Myocyte (in vitro differentiated cells): ENCODE measurements at regions not wholly inside any gene's neighbourhood (a gene's known extent, or its start where the extent isn't known, plus 50 kb on each side); places are given as distances from the start of the nearest gene placed in this dataset.
A peak's percentile ranks its signal among the peaks of the same experiment; 100 is the strongest.

Source experiments
- DNase-seq: peaks from one replicate; pipeline ENCODE4 v3.0.0-alpha.2; 2012; ENCODE audit warnings: low read depth

- no peak for DNase-seq
Observed at GRCh38 chr1:186557147-186557777, 96.3 kb upstream of the PDC start.

- DNase-seq, result no peak
Observed at GRCh38 chr1:186550832-186551231, 89.9 kb upstream of the PDC start.

- no peak for DNase-seq
Observed at GRCh38 chr1:186541003-186541402, 80.1 kb upstream of the PDC start.

DNA sequence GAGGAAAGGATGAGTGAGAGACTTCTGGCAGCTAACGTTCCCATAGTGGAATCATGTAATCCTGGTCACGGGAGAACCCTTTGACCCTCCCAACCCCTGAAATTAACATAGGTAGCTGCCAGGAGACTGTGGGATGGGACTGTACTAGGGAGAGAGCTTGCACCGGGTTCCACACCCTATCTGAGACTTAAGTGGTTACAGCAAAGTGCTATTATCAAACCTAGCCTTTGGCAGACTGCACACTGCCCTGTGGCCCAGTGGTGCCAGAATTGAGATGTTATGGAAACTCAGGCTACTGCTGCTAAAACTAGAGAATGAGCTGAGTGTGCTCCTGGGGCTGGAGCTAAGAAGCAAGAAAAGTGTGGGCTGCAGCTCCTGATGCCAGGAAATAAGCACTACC lies 79.6 kb upstream of the PDC start:
- DNase-seq, result no peak

- no peak for DNase-seq
Observed at GRCh38 chr1:186536273-186536890, 75.5 kb upstream of the PDC start.

DNA sequence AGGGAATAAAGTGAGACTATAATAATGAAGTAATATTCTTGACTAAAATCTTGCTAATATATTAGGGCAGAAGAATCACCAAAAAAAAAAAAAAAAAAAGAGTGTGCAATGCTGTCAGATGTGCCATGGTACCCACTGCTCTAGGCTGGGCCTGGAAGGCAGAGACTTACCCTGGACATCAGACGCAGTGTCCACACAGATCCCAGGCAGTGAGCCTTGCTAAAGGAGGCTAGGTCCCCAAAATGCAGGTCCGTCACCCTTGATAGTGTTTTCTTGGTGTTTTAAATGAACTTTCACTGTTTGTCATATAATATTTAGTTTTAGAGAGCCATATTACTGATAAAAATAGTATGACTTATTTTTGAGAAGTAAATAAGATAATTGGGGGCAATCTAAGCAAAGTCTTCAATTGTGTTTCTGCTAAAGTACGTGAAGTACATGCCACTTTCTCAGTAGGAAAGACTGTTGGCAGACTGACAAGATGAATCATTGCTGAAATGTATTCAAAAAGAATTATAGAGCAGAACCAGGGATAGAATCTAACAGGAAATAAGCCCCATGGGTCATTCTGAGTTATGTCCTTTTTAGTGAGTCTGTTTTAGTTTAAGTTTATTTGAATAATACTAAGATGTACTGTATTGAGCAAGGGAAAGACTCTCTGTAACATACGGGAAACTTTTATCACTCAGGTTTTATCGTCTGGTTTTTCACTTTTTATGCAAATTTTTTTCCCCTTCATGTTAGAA lies 74.6 kb upstream of the PDC start:
- peak; percentile 64 for DNase-seq

GRCh38 chr1:186534401-186534800 lies 73.5 kb upstream of the PDC start:
- no peak for DNase-seq

- no peak for DNase-seq
Observed at GRCh38 chr1:186532466-186532865, 71.6 kb upstream of the PDC start.

GRCh38 chr1:186531561-186532165 lies 70.7 kb upstream of the PDC start:
- peak; percentile 64 for DNase-seq

DNA sequence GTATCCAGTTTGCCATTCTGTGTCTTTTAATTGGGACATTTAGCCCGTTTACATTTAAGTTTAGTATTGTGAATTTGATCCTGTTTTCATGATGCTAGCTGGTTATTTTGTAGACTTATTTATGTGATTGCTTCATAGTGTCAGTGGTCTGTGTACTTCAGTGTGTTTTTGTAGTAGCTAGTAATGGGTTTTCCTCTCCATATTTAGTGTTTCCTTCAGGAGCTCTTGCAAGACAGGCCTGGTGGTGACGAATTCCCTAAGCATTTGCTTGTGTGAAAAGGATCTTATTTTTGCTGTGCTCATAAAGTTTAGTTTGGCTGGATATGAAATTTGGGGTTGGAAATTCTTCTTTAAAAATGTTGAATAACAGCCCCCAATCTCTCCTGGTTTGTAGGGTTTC lies 69.2 kb upstream of the PDC start:
- no peak for DNase-seq

DNA sequence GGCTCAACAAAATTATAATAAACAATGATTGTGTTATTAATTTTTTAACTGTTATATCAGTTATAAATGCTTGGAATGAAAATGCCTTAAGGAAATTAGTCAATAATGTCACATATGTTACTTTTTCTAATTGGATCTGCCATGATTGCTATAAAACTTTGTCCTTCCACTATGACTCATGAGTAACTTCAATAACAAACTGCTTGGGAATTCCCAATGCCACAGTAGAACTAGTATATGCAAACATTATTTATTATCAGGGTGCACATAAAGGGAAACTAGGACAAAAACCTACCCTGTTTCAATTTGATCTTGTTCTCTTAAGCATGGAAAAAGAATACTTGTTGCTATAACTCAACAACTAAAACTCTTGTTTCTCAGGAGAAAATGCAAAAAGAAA lies 59.1 kb upstream of the PDC start:
- no peak for DNase-seq

- DNase-seq, result no peak
Observed at GRCh38 chr1:186518822-186519381, 58.0 kb upstream of the PDC start.

GRCh38 chr1:186518395-186518794 lies 57.5 kb upstream of the PDC start:
- no peak for DNase-seq

GRCh38 chr1:186514367-186514766 lies 53.5 kb upstream of the PDC start:
- no peak for DNase-seq

GRCh38 chr1:186513526-186513925 lies 52.6 kb upstream of the PDC start:
- DNase-seq, result no peak

DNA sequence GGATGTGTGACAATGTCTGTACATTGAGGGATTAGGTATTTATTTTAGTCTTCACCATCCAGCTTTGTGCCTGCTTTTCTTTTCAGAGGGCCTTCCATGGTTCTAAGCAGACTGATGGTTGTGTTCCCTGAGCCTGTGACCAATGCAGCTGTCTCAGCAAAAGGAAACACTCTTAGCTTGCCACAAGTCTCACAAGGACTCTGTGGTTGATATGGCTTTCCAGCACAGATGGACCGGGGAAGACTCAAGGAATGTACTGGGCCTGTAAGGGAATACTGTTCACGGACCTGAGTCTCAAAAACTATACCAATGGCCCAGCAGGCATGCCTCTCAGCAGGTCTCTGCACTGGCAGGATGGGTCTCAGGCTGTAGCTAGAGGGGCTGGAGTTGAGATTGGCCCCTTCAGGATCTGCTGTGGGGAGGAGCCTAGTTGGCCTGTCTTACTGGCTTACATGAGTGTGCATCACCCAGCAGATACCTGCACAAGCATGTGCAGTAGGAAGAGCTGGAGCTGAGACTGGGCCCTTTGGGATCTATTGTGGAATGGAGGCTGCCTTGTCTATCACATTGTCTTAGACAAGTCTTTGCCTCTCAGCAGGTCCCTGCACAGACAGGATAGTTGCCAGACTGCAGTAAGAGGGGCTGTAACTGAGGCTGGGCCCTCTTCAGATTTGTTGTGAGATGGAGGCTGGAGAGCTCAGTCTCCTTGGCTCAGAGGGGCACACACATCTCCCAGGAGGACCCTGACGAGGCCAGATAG lies 52.0 kb upstream of the PDC start:
- DNase-seq, result peak; percentile 55

DNA sequence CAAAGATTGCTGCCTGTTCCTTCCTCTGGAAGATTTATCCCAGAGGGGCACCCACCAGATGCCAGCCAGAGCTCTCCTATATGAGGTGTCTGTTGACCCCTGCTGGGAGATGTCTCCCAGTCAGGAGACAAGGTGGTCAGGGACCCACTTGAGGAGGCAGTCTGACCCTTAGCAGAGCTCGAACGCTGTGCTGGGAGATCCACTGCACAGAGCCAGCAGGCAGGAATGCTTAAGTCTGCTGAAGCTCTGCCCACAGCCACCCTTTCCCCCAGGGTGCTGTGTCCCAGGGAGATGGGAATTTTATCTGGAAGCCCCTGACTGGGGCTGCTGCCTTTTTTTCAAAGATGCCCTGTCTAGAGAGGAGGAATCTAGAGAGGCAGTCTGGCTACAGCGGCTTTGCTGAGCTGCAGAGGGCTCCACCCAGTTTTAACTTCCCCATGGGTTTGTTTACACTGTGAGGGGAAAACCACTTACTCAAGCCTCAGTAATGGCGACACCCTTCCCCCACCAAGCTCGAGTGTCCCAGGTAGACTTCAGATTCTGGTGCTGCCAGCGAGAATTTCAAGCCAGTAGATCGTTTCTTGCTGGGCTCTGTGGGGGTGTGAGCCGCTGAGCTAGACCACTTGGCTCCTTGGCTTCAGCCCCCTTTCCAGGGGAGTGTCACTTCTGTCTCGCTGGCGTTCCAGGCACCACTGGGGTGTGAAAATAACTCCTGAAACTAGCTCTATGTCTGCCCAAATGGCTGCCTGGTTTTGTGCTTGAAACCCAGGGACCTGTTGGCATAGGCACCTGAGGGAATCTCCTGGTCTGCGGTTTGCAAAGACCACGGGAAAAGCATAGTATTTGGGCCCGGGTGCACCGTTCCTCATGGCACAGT lies 51.1 kb upstream of the PDC start:
- no peak for DNase-seq
